Loucy (cell line): ENCODE measurements at regions not wholly inside any gene's neighbourhood (a gene's known extent, or its start where the extent isn't known, plus 50 kb on each side); places are given as distances from the start of the nearest gene placed in this dataset.

Source experiments
- CTCF ChIP-seq: fragments of 200-600 bp; sonication (generic); conservative IDR thresholded peaks from 2 replicates; pipeline ENCODE4 v1.5.1; 2014; ENCODE audit warnings: mild to moderate bottlenecking, antibody characterized with exemption, low read length
- EZH2phosphoT487 ChIP-seq: fragments of 200-600 bp; IDR thresholded peaks from 2 replicates; pipeline ENCODE4 v1.6.1; 2018; ENCODE audit warnings: antibody characterized with exemption, mild to moderate bottlenecking, moderate library complexity, borderline replicate concordance

GRCh38 chr5:153340738-153341137, 149.7 kb upstream of the GRIA1 start:
- TF ChIP-seq CTCF (no peak), EZH2phosphoT487 (no peak)
